CD14-positive monocyte (primary cell): ENCODE measurements at regions not wholly inside any gene's neighbourhood (a gene's known extent, or its start where the extent isn't known, plus 50 kb on each side); places are given as distances from the start of the nearest gene placed in this dataset.

Source experiments
- DNase-seq, 3 donors: peaks; one replicate each; pipeline ENCODE4 v3.0.0-alpha.2; 2011 to 2022
- H2AFZ ChIP-seq: 2 replicates; pipeline ENCODE4 v1.6.0; 2012; ENCODE audit warnings: mild to moderate bottlenecking, low read depth, low read length, inconsistent platforms; ENCODE audit not compliant: insufficient read depth, poor library complexity, severe bottlenecking
- H3K27ac ChIP-seq, 2 donors: 1 replicate in 1 of 2; 2 replicates in 1 of 2; pipeline ENCODE4 v1.5.1; 2012 to 2013; ENCODE audit warnings: low read length in 2 of 2, control low read depth in 1 of 2, inconsistent platforms in 1 of 2, low read depth in 1 of 2, mild to moderate bottlenecking in 1 of 2
- H3K27me3 ChIP-seq, 2 donors: one replicate each; pipeline versions ENCODE4 v1.6.0 to v1.6.1; 2011 to 2013; ENCODE audit warnings: low read length in 2 of 2; ENCODE audit not compliant: control insufficient read depth in 2 of 2, insufficient read depth in 2 of 2
- H3K36me3 ChIP-seq, 2 donors: replicated peaks in 1 of 2; 1 replicate in 1 of 2; 2 replicates in 1 of 2; pipeline versions ENCODE4 v1.5.1 to v1.6.1; 2012 to 2013; ENCODE audit warnings: low read length in 2 of 2, control low read depth in 1 of 2, inconsistent platforms in 1 of 2, mild to moderate bottlenecking in 1 of 2; ENCODE audit not compliant: insufficient read depth in 2 of 2, control insufficient read depth in 1 of 2
- H3K4me1 ChIP-seq, 2 donors: 1 replicate in 1 of 2; 2 replicates in 1 of 2; pipeline versions ENCODE4 v1.5.1 to v1.6.1; 2012 to 2013; ENCODE audit warnings: low read length in 2 of 2, control low read depth in 1 of 2, inconsistent platforms in 1 of 2, mild to moderate bottlenecking in 1 of 2, moderate library complexity in 1 of 2; ENCODE audit not compliant: insufficient read depth in 2 of 2, control insufficient read depth in 1 of 2
- H3K4me2 ChIP-seq: replicated peaks from 2 replicates; pipeline ENCODE3; 2012; ENCODE audit warnings: low read length, moderate library complexity, mild to moderate bottlenecking; ENCODE audit not compliant: poor library complexity, severe bottlenecking; ENCODE audit errors: extremely low read depth
- H3K4me3 ChIP-seq, 3 experiments: fragments of 200-600 bp in 1 of 3; sonication (generic) in 1 of 3; replicated peaks in 1 of 3; 1 replicate in 2 of 3; 2 replicates in 1 of 3; pipeline ENCODE4 v1.5.1; 2011 to 2013; ENCODE audit warnings: low read length in 3 of 3, mild to moderate bottlenecking in 3 of 3, control low read depth in 2 of 3, low read depth in 2 of 3, inconsistent platforms in 1 of 3, moderate library complexity in 1 of 3
- H3K79me2 ChIP-seq: 2 replicates; pipeline ENCODE4 v1.6.0; 2012; ENCODE audit warnings: mild to moderate bottlenecking, control low read depth, inconsistent platforms, low read length, moderate library complexity; ENCODE audit not compliant: insufficient read depth
- H3K9ac ChIP-seq: 2 replicates; pipeline ENCODE4 v1.6.0; 2017; ENCODE audit warnings: low read length, mild to moderate bottlenecking; ENCODE audit not compliant: insufficient read depth, poor library complexity, severe bottlenecking
- H3K9me3 ChIP-seq, 2 donors: replicated peaks in 1 of 2; 1 replicate in 1 of 2; 2 replicates in 1 of 2; pipeline versions ENCODE4 v1.5.1 to v1.6.1; 2012 to 2013; ENCODE audit warnings: low read length in 2 of 2, control low read depth in 1 of 2; ENCODE audit not compliant: control insufficient read depth in 1 of 2, insufficient read depth in 1 of 2
- H4K20me1 ChIP-seq: 2 replicates; pipeline ENCODE4 v1.6.0; 2012; ENCODE audit warnings: mild to moderate bottlenecking, low read length, control low read depth, moderate library complexity; ENCODE audit not compliant: insufficient read depth
- H3K27ac Mint-ChIP-seq, 7 donors: one replicate each; pipeline ENCODE4 v1.8.0; 2020; ENCODE audit warnings: mild to moderate bottlenecking in 7 of 7, mixed read lengths in 7 of 7, moderate library complexity in 6 of 7, inconsistent platforms in 2 of 7
- H3K27me3 Mint-ChIP-seq, 3 donors: one replicate each; pipeline ENCODE4 v1.8.0; 2021 to 2022; ENCODE audit warnings: low read depth in 3 of 3, mild to moderate bottlenecking in 3 of 3, mixed read lengths in 3 of 3, moderate library complexity in 3 of 3, inconsistent platforms in 1 of 3
- H3K36me3 Mint-ChIP-seq, 2 donors: one replicate each; pipeline ENCODE4 v1.8.0; 2020; ENCODE audit warnings: mixed read lengths in 2 of 2, inconsistent platforms in 1 of 2, mild to moderate bottlenecking in 1 of 2
- H3K4me1 Mint-ChIP-seq: one replicate; pipeline ENCODE4 v1.8.0; 2020; ENCODE audit warnings: mild to moderate bottlenecking, mixed read lengths
- H3K4me3 Mint-ChIP-seq, 2 donors: one replicate each; pipeline ENCODE4 v1.8.0; 2020; ENCODE audit warnings: mild to moderate bottlenecking in 2 of 2, mixed read lengths in 2 of 2, moderate library complexity in 1 of 2
- H3K9me3 Mint-ChIP-seq, 7 donors: one replicate each; pipeline ENCODE4 v1.8.0; 2020 to 2022; ENCODE audit warnings: mixed read lengths in 7 of 7, mild to moderate bottlenecking in 6 of 7, moderate library complexity in 6 of 7, inconsistent platforms in 2 of 7
- WGBS: methylation state at CpG from one replicate; pipeline ENCODE4 v1.1.5; 2013; ENCODE audit warnings: missing lambda C conversion rate; ENCODE audit not compliant: insufficient coverage; 5-methylcytosine and 5-hydroxymethylcytosine counted together
- intact Hi-C, 2 donors: fragments of 100-400 bp; cut with micrococcal nuclease; formaldehyde crosslinking; loops; one replicate each; pipeline versions ENCODE4 v1.15.0 to v1.15.1; 2023
- TF ChIP-seq, protein P1 (sequence below): fragments of 200-600 bp; IDR thresholded peaks from one replicate; pipeline ENCODE4 v1.8.0; 2022; ENCODE audit warnings: antibody characterized with exemption, mild to moderate bottlenecking

DNA sequence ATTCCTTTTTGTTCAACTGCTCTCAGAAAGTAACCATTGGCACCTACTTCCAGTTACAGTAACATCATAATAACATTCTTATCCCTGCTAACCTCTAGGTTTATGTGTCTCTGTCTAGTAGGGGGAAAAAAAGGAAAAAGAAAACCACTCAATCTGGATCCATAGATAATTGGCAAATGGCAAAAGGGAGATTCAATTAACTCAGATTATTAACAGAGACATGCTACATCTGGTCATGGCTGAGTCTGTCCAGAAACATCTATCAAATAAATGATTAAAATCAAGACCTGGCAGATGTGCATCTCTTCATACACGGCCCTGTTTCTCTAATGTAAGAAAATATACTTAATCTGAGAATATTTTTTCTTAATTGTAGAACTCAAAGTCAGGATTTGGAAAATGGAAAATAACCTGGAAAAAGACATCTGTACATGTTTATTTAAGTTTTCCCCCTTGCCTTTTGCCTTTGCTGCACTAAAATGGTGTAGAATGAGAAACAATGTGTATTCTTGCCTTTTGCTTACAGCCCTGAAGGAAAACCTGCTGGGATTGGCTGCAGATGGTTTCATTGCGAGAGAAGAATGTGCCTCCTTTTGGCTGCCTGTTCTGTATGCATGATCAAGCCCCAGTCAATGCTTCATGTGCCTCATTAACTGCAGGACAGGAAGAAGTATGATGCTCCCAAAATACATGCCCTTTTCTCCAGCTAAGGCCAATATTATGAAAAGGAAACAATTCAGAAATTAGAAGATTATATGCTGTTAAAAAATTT lies 921.6 kb upstream of the PCDH20 start:
- H3K4me3 ChIP-seq = no peak overlapping the region
- no peaks in the 10 kb centered on the region for H3K4me1 ChIP-seq
- Mint-ChIP-seq H3K27ac (no peak overlapping the region), H3K4me3 (no peak overlapping the region), H3K27me3 (peaks cover 0 to 3% (median 0%) of the 10 kb centered on the region in 3 donors), H3K36me3 (no peaks in the 10 kb centered on the region), H3K4me1 (no peaks in the 10 kb centered on the region), H3K9me3 (peaks cover 0 to 3% (median 0%) of the 10 kb centered on the region in 7 donors)
- H3K27me3 ChIP-seq = no peaks in the 10 kb centered on the region
- intact Hi-C loops = no loop called here
- TF ChIP-seq, protein P1, sequence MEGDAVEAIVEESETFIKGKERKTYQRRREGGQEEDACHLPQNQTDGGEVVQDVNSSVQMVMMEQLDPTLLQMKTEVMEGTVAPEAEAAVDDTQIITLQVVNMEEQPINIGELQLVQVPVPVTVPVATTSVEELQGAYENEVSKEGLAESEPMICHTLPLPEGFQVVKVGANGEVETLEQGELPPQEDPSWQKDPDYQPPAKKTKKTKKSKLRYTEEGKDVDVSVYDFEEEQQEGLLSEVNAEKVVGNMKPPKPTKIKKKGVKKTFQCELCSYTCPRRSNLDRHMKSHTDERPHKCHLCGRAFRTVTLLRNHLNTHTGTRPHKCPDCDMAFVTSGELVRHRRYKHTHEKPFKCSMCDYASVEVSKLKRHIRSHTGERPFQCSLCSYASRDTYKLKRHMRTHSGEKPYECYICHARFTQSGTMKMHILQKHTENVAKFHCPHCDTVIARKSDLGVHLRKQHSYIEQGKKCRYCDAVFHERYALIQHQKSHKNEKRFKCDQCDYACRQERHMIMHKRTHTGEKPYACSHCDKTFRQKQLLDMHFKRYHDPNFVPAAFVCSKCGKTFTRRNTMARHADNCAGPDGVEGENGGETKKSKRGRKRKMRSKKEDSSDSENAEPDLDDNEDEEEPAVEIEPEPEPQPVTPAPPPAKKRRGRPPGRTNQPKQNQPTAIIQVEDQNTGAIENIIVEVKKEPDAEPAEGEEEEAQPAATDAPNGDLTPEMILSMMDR = no peak
- no peak for DNase-seq
- H4K20me1 ChIP-seq = no peaks in the 10 kb centered on the region
- WGBS = 85% methylated on average over 1 of the region's 2 CpGs
- H2AFZ ChIP-seq = no peak overlapping the region
- H3K36me3 ChIP-seq = no peaks in the 10 kb centered on the region
- no peak overlapping the region for H3K27ac ChIP-seq
- no peaks in the 10 kb centered on the region for H3K79me2 ChIP-seq
- H3K9me3 ChIP-seq = no peaks in the 10 kb centered on the region
- no peak overlapping the region for H3K9ac ChIP-seq
- no peak overlapping the region for H3K4me2 ChIP-seq

DNA sequence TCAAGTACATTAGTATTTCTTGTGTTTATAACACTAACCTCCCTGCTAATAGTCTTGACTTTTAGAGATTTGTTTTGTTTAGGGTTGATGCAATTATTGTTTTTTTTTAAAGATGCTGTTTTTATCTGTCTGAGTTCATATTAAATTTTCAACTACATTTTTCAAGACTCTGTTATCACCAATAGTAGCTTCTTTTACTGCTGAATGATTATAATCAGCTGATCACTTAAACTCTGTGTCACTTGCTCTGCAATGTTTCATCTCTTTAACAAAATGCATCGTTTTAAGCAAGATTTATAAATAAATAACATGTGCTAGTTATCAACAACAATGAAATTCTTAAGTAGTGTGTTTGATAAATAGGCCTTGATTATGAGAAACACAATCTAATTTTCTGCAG lies 920.9 kb upstream of the PCDH20 start:
- Histone ChIP-seq H2AFZ (no peak overlapping the region), H3K27me3 (no peaks in the 10 kb centered on the region), H3K4me1 (no peaks in the 10 kb centered on the region), H3K9me3 (no peaks in the 10 kb centered on the region), H4K20me1 (no peaks in the 10 kb centered on the region), H3K79me2 (no peaks in the 10 kb centered on the region), H3K27ac (no peak overlapping the region), H3K36me3 (no peaks in the 10 kb centered on the region), H3K9ac (no peak overlapping the region), H3K4me2 (no peak overlapping the region), H3K4me3 (no peak overlapping the region)
- WGBS = no CpG with 5 or more reads among the region's 1 CpG
- Mint-ChIP-seq H3K4me1 (no peaks in the 10 kb centered on the region), H3K4me3 (no peak overlapping the region), H3K27me3 (peaks cover 0 to 3% (median 0%) of the 10 kb centered on the region in 3 donors), H3K9me3 (peaks cover 0 to 3% (median 0%) of the 10 kb centered on the region in 7 donors), H3K27ac (peak overlapping the region in 1 of 7 donors; percentile 24), H3K36me3 (no peaks in the 10 kb centered on the region)
- intact Hi-C loops = no loop called here
- TF ChIP-seq, protein P1 = no peak
- no peak for DNase-seq
